ENCODE measurements at regions not wholly inside any gene's neighbourhood (a gene's known extent, or its start where the extent isn't known, plus 50 kb on each side); places are given as distances from the start of the nearest gene placed in this dataset.

DNA sequence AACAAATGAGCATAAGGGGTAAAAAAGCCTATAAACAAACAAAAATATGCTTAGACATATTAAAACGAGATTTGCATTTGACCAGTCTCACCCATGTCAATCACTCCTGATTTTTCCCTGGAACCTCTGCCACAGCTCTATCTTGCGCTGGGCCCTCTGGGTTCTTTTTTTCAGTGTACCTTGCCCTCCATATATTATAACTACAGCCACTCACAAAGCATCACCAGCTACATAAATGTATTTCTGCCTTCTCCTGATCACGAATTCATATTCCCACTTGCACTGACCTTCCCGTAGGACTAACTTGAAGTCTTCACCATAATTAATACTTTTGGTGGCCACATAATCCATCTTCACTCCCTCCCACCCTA, 395.6 kb upstream of the ROBO2 start:
- TF ChIP-seq, protein P1, sequence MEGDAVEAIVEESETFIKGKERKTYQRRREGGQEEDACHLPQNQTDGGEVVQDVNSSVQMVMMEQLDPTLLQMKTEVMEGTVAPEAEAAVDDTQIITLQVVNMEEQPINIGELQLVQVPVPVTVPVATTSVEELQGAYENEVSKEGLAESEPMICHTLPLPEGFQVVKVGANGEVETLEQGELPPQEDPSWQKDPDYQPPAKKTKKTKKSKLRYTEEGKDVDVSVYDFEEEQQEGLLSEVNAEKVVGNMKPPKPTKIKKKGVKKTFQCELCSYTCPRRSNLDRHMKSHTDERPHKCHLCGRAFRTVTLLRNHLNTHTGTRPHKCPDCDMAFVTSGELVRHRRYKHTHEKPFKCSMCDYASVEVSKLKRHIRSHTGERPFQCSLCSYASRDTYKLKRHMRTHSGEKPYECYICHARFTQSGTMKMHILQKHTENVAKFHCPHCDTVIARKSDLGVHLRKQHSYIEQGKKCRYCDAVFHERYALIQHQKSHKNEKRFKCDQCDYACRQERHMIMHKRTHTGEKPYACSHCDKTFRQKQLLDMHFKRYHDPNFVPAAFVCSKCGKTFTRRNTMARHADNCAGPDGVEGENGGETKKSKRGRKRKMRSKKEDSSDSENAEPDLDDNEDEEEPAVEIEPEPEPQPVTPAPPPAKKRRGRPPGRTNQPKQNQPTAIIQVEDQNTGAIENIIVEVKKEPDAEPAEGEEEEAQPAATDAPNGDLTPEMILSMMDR (IDR thresholded peaks at IDR 0.05): no peak
- intact Hi-C loops (cut with DNase I): no loop called here
- Histone ChIP-seq H3K27ac (no peak overlapping the region), H3K9me3 (no peaks in the 10 kb centered on the region), H3K27me3 (ENCODE audit: low read depth) (no peaks in the 10 kb centered on the region), H3K36me3 (no peaks in the 10 kb centered on the region), H3K4me3 (no peak overlapping the region), H3K4me1 (no peaks in the 10 kb centered on the region)
- DNase-seq (no peak), ATAC-seq (no peak)

DNA sequence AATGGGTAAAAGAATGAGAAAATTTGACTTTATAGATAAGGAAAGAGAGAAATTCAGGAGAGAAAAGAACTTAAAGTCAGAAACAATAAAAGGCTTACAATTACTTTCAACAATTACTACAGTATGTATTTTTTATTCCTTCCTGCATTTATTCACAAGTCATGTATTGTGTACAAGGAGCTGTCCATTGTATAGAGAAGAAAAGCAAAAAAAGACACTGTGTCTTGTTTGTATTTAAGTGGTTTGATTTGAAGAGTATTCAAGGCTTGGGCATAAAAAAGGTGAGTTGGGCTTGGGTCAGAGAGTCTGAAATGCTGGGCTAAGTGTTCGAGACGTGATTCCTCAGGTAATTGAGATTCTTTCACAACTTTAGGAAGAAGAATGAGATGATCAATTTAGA, 394.2 kb upstream of the ROBO2 start:
- Histone ChIP-seq H3K27ac (no peak overlapping the region), H3K4me3 (no peak overlapping the region), H3K36me3 (no peaks in the 10 kb centered on the region), H3K27me3 (ENCODE audit: low read depth) (no peaks in the 10 kb centered on the region), H3K9me3 (no peaks in the 10 kb centered on the region), H3K4me1 (no peaks in the 10 kb centered on the region)
- TF ChIP-seq, protein P1 (IDR thresholded peaks at IDR 0.05): no peak
- DNase-seq: no peak
- intact Hi-C loops (cut with DNase I): no loop called here
- ATAC-seq: no peak

DNA sequence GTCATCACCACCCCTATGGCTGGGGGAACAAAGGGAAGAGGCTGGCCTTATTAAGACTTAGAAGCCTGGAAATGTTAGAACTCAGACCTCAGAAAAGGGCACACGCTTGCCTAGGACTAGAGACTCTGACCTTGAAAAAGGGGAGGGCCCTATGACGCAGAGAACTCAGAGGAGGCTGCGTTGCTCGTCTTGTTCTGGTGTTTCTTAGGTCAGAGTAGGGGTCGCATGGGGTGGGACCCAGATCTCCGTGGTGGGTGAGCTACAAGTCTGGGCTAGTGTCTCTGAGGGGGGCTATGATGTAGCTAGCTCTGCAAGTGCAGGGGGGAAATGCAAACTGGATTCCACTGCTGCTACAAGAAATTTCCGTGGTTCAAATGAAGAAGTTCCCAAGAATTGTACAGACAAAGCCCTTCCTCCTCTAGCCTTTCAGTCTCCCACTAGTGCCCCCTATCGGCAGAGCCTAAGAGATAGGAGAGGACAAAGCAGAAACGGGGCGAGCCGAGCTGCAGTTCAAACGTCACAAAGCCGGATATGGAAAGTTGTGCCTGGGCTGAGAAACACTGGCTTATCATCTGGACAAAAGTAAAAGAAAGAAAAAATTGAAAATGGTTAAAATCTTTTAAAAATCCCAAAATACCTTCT, 392.9 kb upstream of the ROBO2 start:
- H3K27me3 ChIP-seq (ENCODE audit: low read depth): no peaks in the 10 kb centered on the region
- ATAC-seq (no peak), DNase-seq (no peak)
- intact Hi-C loops (cut with DNase I): no loop called here
- TF ChIP-seq, protein P1 (IDR thresholded peaks at IDR 0.05): no peak
- H3K36me3 ChIP-seq: no peaks in the 10 kb centered on the region
- H3K4me1 ChIP-seq: no peaks in the 10 kb centered on the region
- no peaks in the 10 kb centered on the region for H3K9me3 ChIP-seq
- no peak overlapping the region for H3K27ac ChIP-seq
- H3K4me3 ChIP-seq: no peak overlapping the region

DNA sequence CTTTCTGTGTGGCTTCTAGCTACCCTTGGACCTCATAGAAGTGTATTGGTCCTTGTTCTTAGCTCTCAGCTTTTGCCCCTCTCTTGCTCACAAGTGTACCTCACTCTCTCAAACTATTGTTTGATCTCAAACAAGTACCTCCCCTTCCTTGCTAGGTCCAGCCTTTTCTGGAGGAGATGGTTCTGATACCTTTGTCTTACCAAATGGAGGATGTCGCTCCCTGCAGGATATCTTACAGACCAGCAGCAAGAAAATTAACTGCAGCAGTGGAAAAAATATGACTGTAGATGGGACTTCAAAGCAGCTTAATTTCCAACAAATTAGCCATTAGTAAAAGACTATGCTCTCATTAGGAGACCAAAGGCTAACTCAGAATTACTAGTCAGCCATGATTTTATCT, 388.1 kb upstream of the ROBO2 start:
- no peaks in the 10 kb centered on the region for H3K36me3 ChIP-seq
- no peak overlapping the region for H3K4me3 ChIP-seq
- no peaks in the 10 kb centered on the region for H3K4me1 ChIP-seq
- H3K27me3 ChIP-seq (ENCODE audit: low read depth): no peaks in the 10 kb centered on the region
- no peaks in the 10 kb centered on the region for H3K9me3 ChIP-seq
- TF ChIP-seq, protein P1 (IDR thresholded peaks at IDR 0.05): no peak
- H3K27ac ChIP-seq: no peak overlapping the region
- DNase-seq (no peak), ATAC-seq (no peak)
- intact Hi-C loops (cut with DNase I): no loop called here

DNA sequence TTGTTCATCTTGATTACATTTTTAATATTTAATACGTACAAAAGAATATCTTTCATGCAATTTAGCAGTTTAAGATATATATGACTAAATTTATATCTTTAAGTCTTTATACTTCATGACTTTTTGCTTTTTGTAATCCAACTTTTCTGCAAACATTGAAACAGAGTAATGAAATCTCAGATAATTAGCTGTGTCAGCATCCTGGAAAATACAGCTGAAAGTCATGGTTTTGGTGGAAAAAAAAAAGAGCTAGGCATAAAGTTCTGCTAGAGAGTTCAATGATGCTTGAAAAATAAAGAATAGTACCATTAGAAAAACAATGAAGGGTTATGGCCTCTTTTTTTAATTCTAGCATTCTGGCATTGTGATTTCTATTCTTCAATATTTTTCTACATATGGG, 387.4 kb upstream of the ROBO2 start:
- TF ChIP-seq, protein P1 (IDR thresholded peaks at IDR 0.05): no peak
- no peaks in the 10 kb centered on the region for H3K27me3 ChIP-seq (ENCODE audit: low read depth)
- no peaks in the 10 kb centered on the region for H3K4me1 ChIP-seq
- DNase-seq (no peak), ATAC-seq (no peak)
- no peak overlapping the region for H3K27ac ChIP-seq
- no peak overlapping the region for H3K4me3 ChIP-seq
- no peaks in the 10 kb centered on the region for H3K9me3 ChIP-seq
- no peaks in the 10 kb centered on the region for H3K36me3 ChIP-seq
- intact Hi-C loops (cut with DNase I): no loop called here

Data from lower lobe of right lung (tissue), 2 donors.